K562 (cell line): ENCODE measurements at regions not wholly inside any gene's neighbourhood (a gene's known extent, or its start where the extent isn't known, plus 50 kb on each side); places are given as distances from the start of the nearest gene placed in this dataset.

Experiments used
- ATAC-seq: fragments of 200-7000 bp; cut with Tn5 transposase; 3 replicates; pipeline ENCODE4 v1.9.1; 2020; ENCODE audit warnings: moderate library complexity
- BruUV-seq: library from RNA; stranded (reverse); fragments of 400-500 nt; replicated peaks from 2 replicates; lab custom pipeline; 2021; lab: Mats Ljungman, UMichigan
- CTCF ChIA-PET: fragments of 300-600 bp; formaldehyde crosslinking; extraction: SDS; loops from one replicate; lab custom pipeline; 2021; ENCODE audit warnings: low intra/inter-chr PET ratio; lab: Yijun Ruan, JAX
- POLR2A ChIA-PET: fragments of 300-600, 350-650 bp; sonication (Branson Sonifier 250); formaldehyde crosslinking; extraction: SDS; loops from one replicate; lab custom pipeline; 2021; ENCODE audit warnings: antibody characterized with exemption, inconsistent platforms; lab: Yijun Ruan, JAX
- DNase-seq, 4 experiments: peaks; one replicate each; pipeline versions ENCODE4 v3.0.0 to v3.0.0-alpha.2; 2011 to 2018; ENCODE audit warnings: low spot score in 3 of 4, mixed read lengths in 3 of 4; ENCODE audit errors: extremely low read depth in 1 of 4
- FAIRE-seq: peaks from 2 replicates; lab custom pipeline; 2011; peaks lifted over from hg19 to GRCh38; lab: Jason Lieb, UNC
- H2AFZ ChIP-seq: 2 replicates; pipeline ENCODE4 v1.6.0; 2011; ENCODE audit warnings: low read depth, low read length, control low read depth, inconsistent platforms
- H3K27ac ChIP-seq: fragments of 200-600 bp; 3 replicates; pipeline ENCODE4 v1.8.0; 2011; ENCODE audit warnings: low read depth, mild to moderate bottlenecking, control low read depth, inconsistent platforms, low read length, moderate library complexity, mixed read lengths; ENCODE audit errors: extremely low read depth
- H3K27me3 ChIP-seq, 2 experiments: fragments of 300-600 bp in 1 of 2; 2 replicates in 1 of 2; 3 replicates in 1 of 2; pipeline versions ENCODE4 v1.6.0 to v1.8.0; 2011; ENCODE audit warnings: inconsistent platforms in 2 of 2, low read length in 2 of 2, mild to moderate bottlenecking in 1 of 2, mixed read lengths in 1 of 2, moderate library complexity in 1 of 2; ENCODE audit not compliant: control insufficient read depth in 2 of 2, insufficient read depth in 2 of 2
- H3K36me3 ChIP-seq: fragments of 300-600 bp; 3 replicates; pipeline ENCODE4 v1.8.0; 2011; ENCODE audit warnings: mild to moderate bottlenecking, low read length, inconsistent platforms; ENCODE audit not compliant: control insufficient read depth, insufficient read depth
- H3K4me1 ChIP-seq, 2 experiments: fragments of 200-600 bp in 1 of 2; replicated peaks in 1 of 2; 2 replicates in 1 of 2; 3 replicates in 1 of 2; pipeline versions ENCODE4 v1.5.1 to v1.8.0; 2011; ENCODE audit warnings: inconsistent platforms in 2 of 2, low read length in 2 of 2, mild to moderate bottlenecking in 1 of 2, mixed read lengths in 1 of 2, moderate library complexity in 1 of 2; ENCODE audit not compliant: control insufficient read depth in 2 of 2, insufficient read depth in 2 of 2
- H3K4me2 ChIP-seq: 2 replicates; pipeline ENCODE4 v1.6.1; 2011; ENCODE audit warnings: low read length, control low read depth, inconsistent platforms, mixed read lengths; ENCODE audit not compliant: insufficient read depth
- H3K4me3 ChIP-seq: fragments of 200-600 bp; sonication (generic), shearing (Covaris generic); 2 replicates; pipeline ENCODE4 v1.5.1; 2016; ENCODE audit warnings: control low read depth, inconsistent platforms
- H3K79me2 ChIP-seq: fragments of 200-600 bp; 3 replicates; pipeline ENCODE4 v1.8.0; 2011; ENCODE audit warnings: low read length, inconsistent platforms; ENCODE audit not compliant: control insufficient read depth, insufficient read depth
- H3K9ac ChIP-seq, 2 experiments: 2 replicates each; pipeline versions ENCODE4 v1.6.0 to v1.6.1; 2011; ENCODE audit warnings: low read depth in 2 of 2, low read length in 2 of 2, control low read depth in 1 of 2, inconsistent platforms in 1 of 2, mild to moderate bottlenecking in 1 of 2, mixed read lengths in 1 of 2; ENCODE audit not compliant: insufficient read depth in 1 of 2
- H3K9me1 ChIP-seq: one replicate; pipeline ENCODE4 v1.6.0; 2011; ENCODE audit warnings: inconsistent platforms, mild to moderate bottlenecking, low read length, moderate library complexity; ENCODE audit not compliant: control insufficient read depth, insufficient read depth
- H3K9me3 ChIP-seq: replicated peaks from 2 replicates; pipeline ENCODE4 v1.5.1; 2011; ENCODE audit warnings: low read depth, low read length, inconsistent platforms; ENCODE audit not compliant: control insufficient read depth, insufficient read depth
- H4K20me1 ChIP-seq: replicated peaks from 2 replicates; pipeline ENCODE4 v1.6.1; 2011; ENCODE audit warnings: low read length, inconsistent platforms, mixed read lengths; ENCODE audit not compliant: control insufficient read depth, insufficient read depth
- ATF1 ChIP-seq, 2 experiments: fragments of 450-650 bp in 1 of 2; IDR thresholded peaks; 2 replicates each; pipeline ENCODE4 v1.6.1; 2016; ENCODE audit warnings: missing compliant biosample characterization in 1 of 2, missing genetic modification characterization in 1 of 2
- CBFA2T2 ChIP-seq: fragments of 450-650 bp; conservative IDR thresholded peaks from 2 replicates; pipeline ENCODE4 v1.6.1; 2017; ENCODE audit warnings: mild to moderate bottlenecking
- E2F5 ChIP-seq: sonication (generic); formaldehyde crosslinking; IDR thresholded peaks from 2 replicates; pipeline ENCODE4 v1.8.0; 2022; ENCODE audit warnings: mild to moderate bottlenecking, missing genetic modification reagents
- GABPB1 ChIP-seq: sonication (generic); formaldehyde crosslinking; IDR thresholded peaks from 2 replicates; pipeline ENCODE4 v1.8.0; 2022; ENCODE audit warnings: mild to moderate bottlenecking, missing genetic modification reagents
- KLF6 ChIP-seq: fragments of 250-450 bp; sonication (Bioruptor Pico); IDR thresholded peaks from 2 replicates; pipeline ENCODE4 v1.4.0; 2020; ENCODE audit warnings: mild to moderate bottlenecking, moderate library complexity, borderline replicate concordance
- MAFK ChIP-seq: IDR thresholded peaks from 2 replicates; pipeline ENCODE4 v1.6.1; 2011; ENCODE audit warnings: low read length, improper control_type of control experiment
- MCM5 ChIP-seq: fragments of 450-650 bp; IDR thresholded peaks from 2 replicates; pipeline ENCODE4 v1.6.1; 2016; ENCODE audit warnings: low read depth
- MXI1 ChIP-seq: IDR thresholded peaks from 2 replicates; pipeline ENCODE4 v1.6.1; 2011; ENCODE audit warnings: low read depth, mild to moderate bottlenecking, improper control_type of control experiment, low read length
- NR2C1 ChIP-seq, 2 experiments: fragments of 450-650 bp; IDR thresholded peaks; 2 replicates each; pipeline ENCODE4 v1.6.1; 2017; ENCODE audit warnings: mild to moderate bottlenecking in 2 of 2, antibody characterized with exemption in 1 of 2, inconsistent platforms in 1 of 2, missing compliant biosample characterization in 1 of 2, missing genetic modification characterization in 1 of 2
- NR2C2 ChIP-seq, 2 experiments: fragments of 200-800 bp in 1 of 2; sonication (Bioruptor generic) in 1 of 2; sonication (generic) in 1 of 2; formaldehyde crosslinking in 1 of 2; IDR thresholded peaks; 2 replicates each; pipeline versions ENCODE4 v1.6.1 to v1.8.0; 2016 to 2022; ENCODE audit warnings: mild to moderate bottlenecking in 1 of 2, missing compliant biosample characterization in 1 of 2, missing genetic modification characterization in 1 of 2, missing genetic modification reagents in 1 of 2
- TCF7 ChIP-seq: sonication (generic); IDR thresholded peaks from 2 replicates; pipeline ENCODE4 v1.6.1; 2016; ENCODE audit warnings: antibody characterized with exemption, borderline replicate concordance
- TRIM28 ChIP-seq: fragments of 450-650 bp; IDR thresholded peaks from 2 replicates; pipeline ENCODE4 v1.6.1; 2017
- WHSC1 ChIP-seq: IDR thresholded peaks from one replicate; pipeline ENCODE4 v1.6.1; 2012; ENCODE audit warnings: low read length, control low read depth, inconsistent platforms
- ZBTB7A ChIP-seq: IDR thresholded peaks from 2 replicates; pipeline ENCODE4 v1.6.1; 2011; ENCODE audit warnings: low read depth, mild to moderate bottlenecking, low read length, moderate library complexity, borderline replicate concordance; ENCODE audit not compliant: control insufficient read depth
- ZFX ChIP-seq: sonication (generic); formaldehyde crosslinking; IDR thresholded peaks from 2 replicates; pipeline ENCODE4 v1.8.0; 2022; ENCODE audit warnings: mild to moderate bottlenecking, missing genetic modification reagents, moderate library complexity
- WGBS: fragments of 100-300 bp; shearing (Covaris generic); methylation state at CpG from one replicate; pipeline ENCODE4 v1.1.6; 2016; ENCODE audit warnings: low coverage, mixed read lengths; ENCODE audit not compliant: insufficient coverage; ENCODE audit errors: missing lambda C conversion rate; 5-methylcytosine and 5-hydroxymethylcytosine counted together
- in situ Hi-C: fragments of 300-500 bp; cut with MboI; formaldehyde crosslinking; loops from 4 replicates; pipeline ENCODE4 v1.15.0; 2018; ENCODE audit warnings: inconsistent platforms, mixed read lengths
- intact Hi-C: fragments of 100-400 bp; cut with micrococcal nuclease; formaldehyde crosslinking; loops from 2 replicates; pipeline ENCODE4 v1.14.2; 2022
- TF ChIP-seq, protein P1 (sequence below): fragments of 250-450 bp; sonication (Bioruptor Pico); IDR thresholded peaks from 2 replicates; pipeline ENCODE4 v1.5.0; 2020; ENCODE audit warnings: mild to moderate bottlenecking
- TF ChIP-seq, protein P2 (sequence below): fragments of 250-450 bp; sonication (Bioruptor Pico); IDR thresholded peaks from 2 replicates; pipeline ENCODE4 v1.4.0; 2020; ENCODE audit warnings: mild to moderate bottlenecking
- TF ChIP-seq, protein P3 (sequence below): sonication (generic); formaldehyde crosslinking; IDR thresholded peaks from 2 replicates; pipeline ENCODE4 v1.9.0; 2022; ENCODE audit warnings: mild to moderate bottlenecking, missing genetic modification reagents
- TF ChIP-seq, protein P4 (sequence below): sonication (generic); formaldehyde crosslinking; IDR thresholded peaks from 2 replicates; pipeline ENCODE4 v1.9.0; 2022; ENCODE audit warnings: mild to moderate bottlenecking, missing genetic modification reagents

- no peak overlapping the region for H3K27ac ChIP-seq
- ATAC-seq (no peak), DNase-seq (no peak), FAIRE-seq (no peak)
- H3K27me3 ChIP-seq = no peaks in the 10 kb centered on the region
- in situ Hi-C loops (no loop called here), intact Hi-C loops (no loop called here)
- H3K9me1 ChIP-seq = no peaks in the 10 kb centered on the region
- H3K9me3 ChIP-seq = no peaks in the 10 kb centered on the region
- no peaks in the 10 kb centered on the region for H3K4me1 ChIP-seq
- ChIA-PET CTCF (no interaction called here), POLR2A (no interaction called here)
- no peak overlapping the region for H3K9ac ChIP-seq
- 0% methylated on average over 3 of the region's 3 CpGs for WGBS
- H3K79me2 ChIP-seq = no peaks in the 10 kb centered on the region
- H3K4me3 ChIP-seq = no peak overlapping the region
- TF ChIP-seq MAFK = no peak
- TF ChIP-seq, protein P1, sequence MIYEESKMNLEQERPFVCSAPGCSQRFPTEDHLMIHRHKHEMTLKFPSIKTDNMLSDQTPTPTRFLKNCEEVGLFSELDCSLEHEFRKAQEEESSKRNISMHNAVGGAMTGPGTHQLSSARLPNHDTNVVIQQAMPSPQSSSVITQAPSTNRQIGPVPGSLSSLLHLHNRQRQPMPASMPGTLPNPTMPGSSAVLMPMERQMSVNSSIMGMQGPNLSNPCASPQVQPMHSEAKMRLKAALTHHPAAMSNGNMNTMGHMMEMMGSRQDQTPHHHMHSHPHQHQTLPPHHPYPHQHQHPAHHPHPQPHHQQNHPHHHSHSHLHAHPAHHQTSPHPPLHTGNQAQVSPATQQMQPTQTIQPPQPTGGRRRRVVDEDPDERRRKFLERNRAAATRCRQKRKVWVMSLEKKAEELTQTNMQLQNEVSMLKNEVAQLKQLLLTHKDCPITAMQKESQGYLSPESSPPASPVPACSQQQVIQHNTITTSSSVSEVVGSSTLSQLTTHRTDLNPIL (CRISPR knock-in tag) = no peak
- TF ChIP-seq KLF6 (CRISPR knock-in tag) = no peak
- TF ChIP-seq, protein P2, sequence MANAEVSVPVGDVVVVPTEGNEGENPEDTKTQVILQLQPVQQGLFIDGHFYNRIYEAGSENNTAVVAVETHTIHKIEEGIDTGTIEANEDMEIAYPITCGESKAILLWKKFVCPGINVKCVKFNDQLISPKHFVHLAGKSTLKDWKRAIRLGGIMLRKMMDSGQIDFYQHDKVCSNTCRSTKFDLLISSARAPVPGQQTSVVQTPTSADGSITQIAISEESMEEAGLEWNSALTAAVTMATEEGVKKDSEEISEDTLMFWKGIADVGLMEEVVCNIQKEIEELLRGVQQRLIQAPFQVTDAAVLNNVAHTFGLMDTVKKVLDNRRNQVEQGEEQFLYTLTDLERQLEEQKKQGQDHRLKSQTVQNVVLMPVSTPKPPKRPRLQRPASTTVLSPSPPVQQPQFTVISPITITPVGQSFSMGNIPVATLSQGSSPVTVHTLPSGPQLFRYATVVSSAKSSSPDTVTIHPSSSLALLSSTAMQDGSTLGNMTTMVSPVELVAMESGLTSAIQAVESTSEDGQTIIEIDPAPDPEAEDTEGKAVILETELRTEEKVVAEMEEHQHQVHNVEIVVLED (CRISPR knock-in tag) = no peak
- TF ChIP-seq, protein P3, sequence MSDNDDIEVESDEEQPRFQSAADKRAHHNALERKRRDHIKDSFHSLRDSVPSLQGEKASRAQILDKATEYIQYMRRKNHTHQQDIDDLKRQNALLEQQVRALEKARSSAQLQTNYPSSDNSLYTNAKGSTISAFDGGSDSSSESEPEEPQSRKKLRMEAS (CRISPR knock-in tag) = no peak
- TF ChIP-seq ATF1 (CRISPR knock-in tag; IDR thresholded peaks at IDR 0.05) = no peak
- TF ChIP-seq ATF1 (tag; IDR thresholded peaks at IDR 0.05) = no peak
- TF ChIP-seq MCM5 = no peak
- TF ChIP-seq CBFA2T2 = no peak
- TF ChIP-seq ZBTB7A = no peak
- no peak for TF ChIP-seq NR2C2 (CRISPR knock-in tag; IDR thresholded peaks at IDR 0.05)
- no peak for TF ChIP-seq NR2C2 (tag; IDR thresholded peaks at IDR 0.05)
- no peak for TF ChIP-seq ZFX (CRISPR knock-in tag)
- TF ChIP-seq TCF7 = no peak
- no peak for TF ChIP-seq GABPB1 (CRISPR knock-in tag)
- no peak for TF ChIP-seq TRIM28
- no peak for TF ChIP-seq E2F5 (CRISPR knock-in tag)
- TF ChIP-seq NR2C1 (IDR thresholded peaks at IDR 0.05) = no peak
- no peak for TF ChIP-seq NR2C1 (tag; IDR thresholded peaks at IDR 0.05)
- no peak for TF ChIP-seq MXI1
- TF ChIP-seq, protein P4, sequence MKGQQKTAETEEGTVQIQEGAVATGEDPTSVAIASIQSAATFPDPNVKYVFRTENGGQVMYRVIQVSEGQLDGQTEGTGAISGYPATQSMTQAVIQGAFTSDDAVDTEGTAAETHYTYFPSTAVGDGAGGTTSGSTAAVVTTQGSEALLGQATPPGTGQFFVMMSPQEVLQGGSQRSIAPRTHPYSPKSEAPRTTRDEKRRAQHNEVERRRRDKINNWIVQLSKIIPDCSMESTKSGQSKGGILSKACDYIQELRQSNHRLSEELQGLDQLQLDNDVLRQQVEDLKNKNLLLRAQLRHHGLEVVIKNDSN (CRISPR knock-in tag) = no peak
- TF ChIP-seq WHSC1 = no peak
- BruUV-seq = no TSS peak
- H3K4me2 ChIP-seq = no peak overlapping the region
- H4K20me1 ChIP-seq = no peaks in the 10 kb centered on the region
- H3K36me3 ChIP-seq = no peaks in the 10 kb centered on the region
- no peak overlapping the region for H2AFZ ChIP-seq
Measured at GRCh38 chr18:43481069-43481468, 203.8 kb upstream of the SYT4 start.
